ENCODE measurements at regions not wholly inside any gene's neighbourhood (a gene's known extent, or its start where the extent isn't known, plus 50 kb on each side); places are given as distances from the start of the nearest gene placed in this dataset.

DNA sequence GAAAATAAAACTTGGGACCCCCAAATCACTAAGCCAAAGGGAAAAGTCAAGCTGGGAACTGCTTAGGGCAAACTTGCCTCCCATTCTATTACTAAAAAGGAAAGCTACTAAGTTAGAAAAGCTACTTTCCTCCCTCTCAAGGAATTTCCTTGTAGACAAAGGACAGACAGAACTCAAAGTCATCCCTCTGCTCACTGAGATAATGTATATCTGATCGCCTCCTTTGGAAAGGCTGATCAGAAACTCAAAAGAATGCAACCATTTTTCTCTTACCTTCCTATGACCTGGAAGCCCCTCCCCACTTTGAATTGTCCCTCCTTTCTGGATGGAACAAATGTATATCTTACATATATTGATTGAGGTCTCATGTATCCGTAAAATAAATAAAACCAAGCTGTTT, 190.5 kb upstream of the DCN start:
- TF ChIP-seq CTCF (IDR thresholded peaks at IDR 0.05; ENCODE audit: borderline replicate concordance, extremely low read depth, low read length, poor library complexity, severe bottlenecking): no peak
- no peak for TF ChIP-seq EZH2 (IDR thresholded peaks at IDR 0.05; ENCODE audit: borderline replicate concordance, low read depth, low read length, severe bottlenecking)
